BE2C (cell line): ENCODE measurements at regions not wholly inside any gene's neighbourhood (a gene's known extent, or its start where the extent isn't known, plus 50 kb on each side); places are given as distances from the start of the nearest gene placed in this dataset.

Experiments used
- DNase-seq: peaks from one replicate; pipeline ENCODE4 v3.0.0-alpha.2; 2020
- H3K27me3 ChIP-seq: fragments of 250-450 bp; sonication (Bioruptor Pico); 2 replicates; pipeline ENCODE4 v1.5.1; 2020; ENCODE audit warnings: mild to moderate bottlenecking
- H3K36me3 ChIP-seq: fragments of 250-450 bp; sonication (Bioruptor Pico); 2 replicates; pipeline ENCODE4 v1.5.1; 2020; ENCODE audit warnings: mild to moderate bottlenecking
- H3K4me1 ChIP-seq: fragments of 250-450 bp; sonication (Bioruptor Pico); 2 replicates; pipeline ENCODE4 v1.5.1; 2020
- H3K4me3 ChIP-seq: 2 replicates; pipeline ENCODE4 v1.5.1; 2011; ENCODE audit warnings: low read depth, low read length
- H3K9me3 ChIP-seq: fragments of 250-450 bp; sonication (Bioruptor Pico); 2 replicates; pipeline ENCODE4 v1.5.1; 2020
- CTCF ChIP-seq: IDR thresholded peaks from 2 replicates; pipeline ENCODE4 v1.5.1; 2012; ENCODE audit warnings: mild to moderate bottlenecking, low read depth, low read length

GRCh38 chr1:96982118-96982517 is 260.5 kb downstream of the PTBP2 start:
- TF ChIP-seq CTCF, result no peak
- no peaks in the 10 kb centered on the region for H3K27me3 ChIP-seq
- H3K4me1 ChIP-seq, result peaks cover 40% of the 10 kb centered on the region
- no peak for DNase-seq
- no peaks in the 10 kb centered on the region for H3K36me3 ChIP-seq
- no peak overlapping the region for H3K4me3 ChIP-seq
- no peaks in the 10 kb centered on the region for H3K9me3 ChIP-seq

GRCh38 chr1:96983866-96984265 is 262.3 kb downstream of the PTBP2 start:
- H3K36me3 ChIP-seq, result no peaks in the 10 kb centered on the region
- H3K9me3 ChIP-seq, result no peaks in the 10 kb centered on the region
- H3K4me3 ChIP-seq, result no peak overlapping the region
- H3K27me3 ChIP-seq, result no peaks in the 10 kb centered on the region
- no peak for DNase-seq
- no peak for TF ChIP-seq CTCF
- H3K4me1 ChIP-seq, result peaks cover 39% of the 10 kb centered on the region

DNA sequence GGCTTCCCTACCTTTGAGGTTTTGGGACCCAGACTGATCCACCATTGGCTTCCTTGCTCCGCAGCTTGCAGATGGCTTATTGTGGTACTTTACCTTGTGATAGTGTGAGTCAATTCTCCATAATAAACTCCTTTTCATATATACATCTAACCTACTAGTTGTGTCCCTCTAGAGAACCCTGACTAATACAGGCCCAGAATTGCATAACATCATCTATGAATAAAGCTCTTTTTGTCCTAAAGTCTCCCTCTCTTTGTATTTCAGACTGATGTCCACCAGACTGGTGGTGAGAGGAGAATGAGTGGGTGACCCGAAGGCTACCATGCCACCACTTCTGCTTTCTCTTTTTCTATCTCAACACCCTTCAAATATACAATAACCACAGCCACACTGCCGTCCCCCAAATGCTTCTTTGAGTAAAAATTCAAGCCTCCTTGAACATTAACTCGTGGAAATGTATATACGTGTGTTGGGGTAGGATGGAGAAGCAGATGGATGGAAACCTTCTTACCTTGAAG is 265.7 kb downstream of the PTBP2 start:
- DNase-seq, result no peak
- Histone ChIP-seq H3K27me3 (no peaks in the 10 kb centered on the region), H3K4me1 (peaks cover 16% of the 10 kb centered on the region), H3K36me3 (no peaks in the 10 kb centered on the region), H3K4me3 (no peak overlapping the region), H3K9me3 (no peaks in the 10 kb centered on the region)
- TF ChIP-seq CTCF, result no peak

GRCh38 chr1:96989302-96989701 is 267.7 kb downstream of the PTBP2 start:
- no peak for TF ChIP-seq CTCF
- Histone ChIP-seq H3K9me3 (no peaks in the 10 kb centered on the region), H3K4me3 (no peak overlapping the region), H3K4me1 (peaks cover 22% of the 10 kb centered on the region), H3K27me3 (no peaks in the 10 kb centered on the region), H3K36me3 (no peaks in the 10 kb centered on the region)
- DNase-seq, result no peak

DNA sequence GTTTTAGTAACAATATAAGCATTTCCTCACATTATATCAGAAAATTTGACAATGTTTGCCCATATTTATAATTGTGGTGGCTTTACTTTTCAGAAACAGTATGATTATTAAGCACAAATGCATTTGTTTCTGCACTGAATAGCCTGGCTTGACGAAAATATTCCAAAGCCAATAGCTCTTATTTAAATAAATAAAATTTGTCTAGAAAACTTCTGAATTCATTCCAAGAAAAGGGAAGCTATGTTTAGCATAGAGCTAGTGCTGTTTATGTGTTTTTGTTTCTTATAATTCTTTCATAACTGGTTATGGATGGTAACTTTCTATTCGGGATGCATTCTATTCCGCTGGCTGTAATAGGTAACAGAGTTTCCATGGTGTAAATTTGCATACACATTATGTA is 268.6 kb downstream of the PTBP2 start:
- no peak overlapping the region for H3K4me3 ChIP-seq
- peaks cover 25% of the 10 kb centered on the region for H3K4me1 ChIP-seq
- no peaks in the 10 kb centered on the region for H3K9me3 ChIP-seq
- no peaks in the 10 kb centered on the region for H3K27me3 ChIP-seq
- TF ChIP-seq CTCF, result no peak
- DNase-seq, result no peak
- no peaks in the 10 kb centered on the region for H3K36me3 ChIP-seq

DNA sequence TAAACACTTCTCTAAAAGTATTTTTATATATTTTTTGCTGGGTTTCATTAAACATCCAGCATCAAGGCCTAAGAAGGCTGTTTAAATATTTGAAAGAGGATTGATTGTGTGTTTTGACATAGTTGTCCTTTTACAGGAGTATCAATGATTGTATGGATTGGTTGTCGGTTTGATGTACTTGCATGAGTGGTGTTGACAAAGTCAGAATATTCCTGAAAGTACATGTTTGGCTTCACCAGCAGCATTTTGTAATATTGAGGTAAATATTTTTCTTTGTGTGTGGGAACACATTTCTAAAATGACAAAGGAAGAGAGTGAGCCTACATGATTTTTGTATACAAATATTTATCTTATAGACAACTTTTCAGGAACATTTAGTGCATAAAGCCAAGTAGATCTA is 269.7 kb downstream of the PTBP2 start:
- Histone ChIP-seq H3K4me3 (no peak overlapping the region), H3K9me3 (no peaks in the 10 kb centered on the region), H3K4me1 (peaks cover 26% of the 10 kb centered on the region), H3K36me3 (no peaks in the 10 kb centered on the region), H3K27me3 (no peaks in the 10 kb centered on the region)
- no peak for DNase-seq
- TF ChIP-seq CTCF, result no peak
